NCI-H2081 treated with DMSO at 0.1 percent for 48 hours (cell line): ENCODE measurements at regions not wholly inside any gene's neighbourhood (a gene's known extent, or its start where the extent isn't known, plus 50 kb on each side); places are given as distances from the start of the nearest gene placed in this dataset.
"Not testable (repeated sequence)": the region's sequence is repeated elsewhere in the genome, so short reads cannot be mapped to it uniquely, and the experiment has no call there.

Experiments
- DNase-seq: peaks from one replicate; lab custom pipeline; 2025; lab: John Stamatoyannopoulos, UW

- DNase-seq: not testable (repeated sequence)
Observed at GRCh38 chr18:60062831-60063230, 163.0 kb downstream of the PMAIP1 start.

GRCh38 chr18:60062396-60062795, 162.6 kb downstream of the PMAIP1 start:
- DNase-seq: no peak

GRCh38 chr18:60060578-60060977, 160.8 kb downstream of the PMAIP1 start:
- DNase-seq: no peak

- DNase-seq: no peak
Observed at GRCh38 chr18:60060026-60060425, 160.2 kb downstream of the PMAIP1 start.

GRCh38 chr18:60059216-60059615, 159.4 kb downstream of the PMAIP1 start:
- DNase-seq: no peak

- DNase-seq: no peak
Observed at GRCh38 chr18:60053747-60054304, 154.0 kb downstream of the PMAIP1 start.

GRCh38 chr18:60050821-60051220, 151.0 kb downstream of the PMAIP1 start:
- DNase-seq: no peak

GRCh38 chr18:60049172-60049571, 149.4 kb downstream of the PMAIP1 start:
- DNase-seq: no peak

GRCh38 chr18:60047556-60047955, 147.8 kb downstream of the PMAIP1 start:
- no peak for DNase-seq

- no peak for DNase-seq
Observed at GRCh38 chr18:60044290-60045006, 144.7 kb downstream of the PMAIP1 start.

- no peak for DNase-seq
Observed at GRCh38 chr18:60040971-60041370, 141.2 kb downstream of the PMAIP1 start.

GRCh38 chr18:60038731-60039130, 138.9 kb downstream of the PMAIP1 start:
- no peak for DNase-seq

GRCh38 chr18:60027397-60027796, 127.6 kb downstream of the PMAIP1 start:
- no peak for DNase-seq

- no peak for DNase-seq
Observed at GRCh38 chr18:60024857-60025256, 125.1 kb downstream of the PMAIP1 start.

- DNase-seq: no peak
Observed at GRCh38 chr18:60024345-60024744, 124.5 kb downstream of the PMAIP1 start.

- no peak for DNase-seq
Observed at GRCh38 chr18:60022671-60023276, 123.0 kb downstream of the PMAIP1 start.

GRCh38 chr18:60021556-60021955, 121.8 kb downstream of the PMAIP1 start:
- no peak for DNase-seq

GRCh38 chr18:60020107-60020925, 120.5 kb downstream of the PMAIP1 start:
- no peak for DNase-seq

GRCh38 chr18:60019463-60019840, 119.7 kb downstream of the PMAIP1 start:
- no peak for DNase-seq

GRCh38 chr18:60018618-60019462, 119.0 kb downstream of the PMAIP1 start:
- no peak for DNase-seq

- not testable (repeated sequence) for DNase-seq
Observed at GRCh38 chr18:60018134-60018533, 118.3 kb downstream of the PMAIP1 start.

- DNase-seq: no peak
Observed at GRCh38 chr18:60017371-60017770, 117.6 kb downstream of the PMAIP1 start.
